SJSA1 (cell line): ENCODE measurements at regions not wholly inside any gene's neighbourhood (a gene's known extent, or its start where the extent isn't known, plus 50 kb on each side); places are given as distances from the start of the nearest gene placed in this dataset.
"Not testable (repeated sequence)": the region's sequence is repeated elsewhere in the genome, so short reads cannot be mapped to it uniquely, and the experiment has no call there.

ENCODE experiments used
- DNase-seq, 2 experiments: peaks; one replicate each; pipeline ENCODE4 v3.0.0-alpha.2; 2015 to 2020; ENCODE audit warnings: low spot score in 2 of 2, low read depth in 1 of 2
- H3K27ac ChIP-seq: fragments of 250-450 bp; sonication (Bioruptor Pico); 2 replicates; pipeline ENCODE4 v1.5.1; 2020; ENCODE audit warnings: mild to moderate bottlenecking, moderate library complexity
- H3K27me3 ChIP-seq: fragments of 250-450 bp; sonication (Bioruptor Pico); replicated peaks from 2 replicates; pipeline ENCODE4 v1.5.1; 2020; ENCODE audit warnings: mild to moderate bottlenecking, moderate library complexity
- H3K36me3 ChIP-seq: fragments of 250-450 bp; sonication (Bioruptor Pico); 2 replicates; pipeline ENCODE4 v1.5.1; 2020; ENCODE audit warnings: mild to moderate bottlenecking
- H3K4me1 ChIP-seq: fragments of 250-450 bp; sonication (Bioruptor Pico); replicated peaks from 2 replicates; pipeline ENCODE4 v1.6.1; 2021; ENCODE audit warnings: mild to moderate bottlenecking
- H3K4me3 ChIP-seq: fragments of 250-450 bp; sonication (Bioruptor Pico); 2 replicates; pipeline ENCODE4 v1.5.1; 2020; ENCODE audit warnings: mild to moderate bottlenecking
- H3K9me3 ChIP-seq: fragments of 250-450 bp; sonication (Bioruptor Pico); replicated peaks from 2 replicates; pipeline ENCODE4 v1.5.1; 2020; ENCODE audit warnings: mild to moderate bottlenecking

DNA sequence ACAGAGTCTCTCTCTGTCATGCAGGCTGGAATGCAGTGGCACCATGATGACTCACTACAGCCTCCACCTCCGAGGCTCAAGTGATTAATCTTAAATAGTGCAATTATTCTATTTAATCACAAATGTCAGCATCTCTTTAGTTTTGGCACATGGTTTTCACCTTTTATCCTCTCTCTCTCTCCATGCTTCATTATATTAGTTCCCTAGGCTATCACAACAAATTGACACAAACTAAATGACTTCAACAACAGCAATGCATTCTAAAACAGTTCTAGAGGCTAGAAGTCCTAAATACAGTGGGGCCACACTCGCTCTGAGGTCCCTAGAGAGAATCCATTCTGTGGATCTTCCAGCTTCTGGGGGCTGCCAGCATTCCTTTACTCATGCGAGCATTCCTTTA, 178.2 kb upstream of the ZNG1F start:
- not testable (repeated sequence) for H3K9me3 ChIP-seq, H3K36me3 ChIP-seq, H3K27me3 ChIP-seq, H3K4me3 ChIP-seq, H3K27ac ChIP-seq, H3K4me1 ChIP-seq
- DNase-seq, result peak in 1 of 2 experiments; percentile 1

DNA sequence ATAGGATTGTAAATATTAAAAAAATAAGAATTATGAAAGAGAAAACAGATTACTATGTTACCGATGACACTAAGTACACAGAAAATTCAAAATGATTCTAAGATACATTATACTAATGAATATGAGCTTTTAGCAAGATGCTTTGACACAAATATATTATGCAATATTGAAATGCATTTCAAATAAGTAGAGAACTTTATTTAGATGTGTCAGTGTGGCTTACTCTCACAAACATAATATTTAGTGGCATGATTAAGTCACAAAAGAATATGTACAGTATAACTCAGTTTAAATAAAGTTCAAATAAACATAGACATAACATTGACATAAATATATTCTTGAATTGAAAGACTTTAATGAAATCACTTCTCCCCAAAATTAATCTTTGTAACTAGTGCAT, 172.7 kb upstream of the ZNG1F start:
- H3K27ac ChIP-seq, H3K4me1 ChIP-seq, H3K36me3 ChIP-seq, H3K9me3 ChIP-seq, H3K27me3 ChIP-seq, H3K4me3 ChIP-seq, DNase-seq: not testable (repeated sequence)

DNA sequence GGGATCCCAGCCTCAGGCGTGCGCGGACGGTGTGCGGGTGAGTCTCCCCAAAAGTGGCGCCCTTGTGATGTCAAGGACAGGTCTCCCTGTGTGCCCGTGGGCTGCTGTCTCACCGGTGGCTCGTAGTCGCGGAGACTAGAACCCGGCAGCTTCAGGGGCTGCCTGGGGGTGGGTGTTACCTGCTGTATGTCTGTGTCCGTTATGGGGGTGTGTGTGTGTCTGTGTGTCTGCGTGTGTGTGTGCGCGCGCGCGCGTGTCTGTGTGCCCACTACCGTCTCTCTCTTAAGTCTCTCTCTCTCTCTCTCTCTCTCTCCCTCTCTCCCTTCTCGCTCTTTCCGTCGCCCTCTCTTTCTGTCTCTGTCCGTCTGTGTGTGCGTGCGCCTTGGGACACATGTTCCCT, 170.0 kb upstream of the ZNG1F start:
- not testable (repeated sequence) for H3K4me1 ChIP-seq, H3K9me3 ChIP-seq, H3K27ac ChIP-seq, H3K27me3 ChIP-seq, H3K36me3 ChIP-seq
- DNase-seq, result peak in 1 of 2 experiments; percentile 16
- peak overlapping the region; percentile 28 for H3K4me3 ChIP-seq

DNA sequence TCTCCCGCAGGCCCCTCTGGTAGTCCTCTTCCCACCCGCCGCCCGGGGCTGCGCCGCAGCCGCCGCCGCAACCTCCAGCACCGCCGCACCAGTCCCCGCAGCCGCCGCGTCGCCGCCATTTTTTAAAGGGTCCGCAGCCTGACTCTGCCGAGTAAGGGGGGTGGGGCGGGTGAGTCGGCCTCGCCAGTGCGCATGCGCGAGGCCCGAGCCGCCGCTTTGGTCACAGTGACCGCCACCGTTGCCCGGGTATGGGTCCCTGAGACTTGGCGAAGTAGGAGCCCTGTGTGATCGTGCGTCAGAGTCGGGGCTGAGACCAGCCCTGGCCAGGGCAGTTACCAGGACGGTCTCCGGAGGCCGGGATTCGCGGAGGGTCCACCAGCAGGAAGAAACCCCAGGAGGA, 169.6 kb upstream of the ZNG1F start:
- DNase-seq, result peak; percentile 28 to 57
- peak overlapping the region; percentile 28 for H3K4me3 ChIP-seq
- H3K4me1 ChIP-seq, H3K27ac ChIP-seq, H3K36me3 ChIP-seq, H3K9me3 ChIP-seq, H3K27me3 ChIP-seq: not testable (repeated sequence)

DNA sequence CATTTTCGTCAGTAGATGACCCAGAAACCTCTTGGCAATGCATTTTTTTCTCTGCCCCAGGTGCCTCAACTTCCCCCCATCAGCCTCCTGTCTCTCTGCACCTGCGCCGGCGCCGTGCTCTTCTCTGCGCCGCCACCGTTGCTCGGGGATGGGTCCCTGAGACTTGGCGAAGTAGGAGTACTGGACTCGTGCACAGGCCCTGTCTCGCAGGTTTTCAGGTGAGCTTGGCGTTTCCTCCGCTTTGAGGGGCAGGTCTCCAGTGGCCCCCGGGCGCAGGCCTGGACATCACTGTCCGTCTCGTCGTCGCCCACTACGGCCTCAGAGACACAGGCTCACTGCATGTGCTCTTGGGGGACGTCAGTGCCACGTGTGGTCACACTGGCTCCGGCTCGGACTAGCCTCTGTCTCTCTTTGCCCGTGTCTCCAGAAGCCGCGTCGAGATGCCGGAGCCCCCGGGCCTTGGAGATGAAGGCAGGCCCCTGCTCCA, 168.8 kb upstream of the ZNG1F start:
- not testable (repeated sequence) for H3K4me1 ChIP-seq, H3K4me3 ChIP-seq

DNA sequence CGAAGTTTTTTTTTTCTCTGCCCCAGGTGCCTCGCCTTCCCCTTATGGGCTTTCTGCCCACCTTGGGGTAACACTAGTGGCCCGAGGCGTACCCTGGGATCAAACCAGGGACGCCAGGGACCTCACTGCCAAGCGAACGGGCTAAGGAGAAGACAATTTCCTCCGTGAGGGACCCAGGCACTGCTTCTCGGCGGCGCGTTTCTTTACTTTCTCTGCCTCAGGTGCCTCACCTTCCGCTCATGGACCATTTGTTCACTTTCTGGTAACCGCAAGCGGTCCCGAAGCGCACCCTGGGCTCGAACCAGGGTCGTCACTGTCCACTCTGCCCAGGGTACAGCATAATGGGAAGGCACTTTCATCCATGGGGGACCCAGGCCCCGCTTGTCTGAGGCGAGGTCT, 168.2 kb upstream of the ZNG1F start:
- not testable (repeated sequence) for H3K4me3 ChIP-seq, H3K4me1 ChIP-seq, H3K27ac ChIP-seq, H3K9me3 ChIP-seq, DNase-seq, H3K36me3 ChIP-seq, H3K27me3 ChIP-seq

More for the DNA sequence above, 168.8 kb upstream of the ZNG1F start:
- not testable (repeated sequence) for H3K27me3 ChIP-seq, H3K36me3 ChIP-seq, H3K27ac ChIP-seq, H3K9me3 ChIP-seq, DNase-seq

DNA sequence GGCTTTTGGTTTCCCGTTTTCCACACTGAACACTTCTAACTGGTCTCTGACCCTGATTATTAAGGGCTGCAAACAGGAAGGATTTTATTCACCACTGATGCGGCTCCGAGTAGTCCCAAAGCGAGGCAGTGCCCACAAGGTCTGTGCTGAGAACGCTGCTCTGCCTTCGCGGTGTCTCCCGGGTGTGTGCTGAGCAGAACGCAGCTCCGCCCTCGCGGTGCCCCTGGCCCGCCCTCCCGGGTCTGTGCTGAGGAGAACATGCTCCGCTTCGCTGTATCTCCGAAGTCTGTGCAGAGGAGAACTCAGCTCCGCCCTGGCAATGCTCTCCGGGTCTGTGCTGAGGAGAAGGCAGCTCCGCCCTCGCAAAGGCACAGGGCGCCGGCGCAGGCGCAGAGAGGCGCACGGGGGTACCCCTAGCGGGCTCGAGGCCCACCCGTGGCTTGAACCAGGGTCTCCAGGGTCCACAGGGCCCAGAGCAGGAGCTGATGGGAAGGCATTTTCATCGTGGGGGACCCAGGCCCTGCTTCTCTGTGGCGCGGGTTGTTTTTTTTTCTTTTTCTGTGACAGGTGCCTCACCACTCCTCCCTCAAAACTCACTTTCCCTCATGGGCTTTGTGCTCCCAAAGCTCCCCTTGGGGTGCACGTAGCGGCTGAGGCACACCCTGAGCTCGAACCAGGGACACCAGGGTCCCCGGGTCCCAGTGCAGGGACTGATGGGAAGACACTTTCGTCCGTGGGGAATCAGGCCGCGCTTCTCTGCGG, 167.7 kb upstream of the ZNG1F start:
- DNase-seq, H3K27me3 ChIP-seq, H3K9me3 ChIP-seq, H3K4me3 ChIP-seq, H3K27ac ChIP-seq, H3K4me1 ChIP-seq, H3K36me3 ChIP-seq: not testable (repeated sequence)

DNA sequence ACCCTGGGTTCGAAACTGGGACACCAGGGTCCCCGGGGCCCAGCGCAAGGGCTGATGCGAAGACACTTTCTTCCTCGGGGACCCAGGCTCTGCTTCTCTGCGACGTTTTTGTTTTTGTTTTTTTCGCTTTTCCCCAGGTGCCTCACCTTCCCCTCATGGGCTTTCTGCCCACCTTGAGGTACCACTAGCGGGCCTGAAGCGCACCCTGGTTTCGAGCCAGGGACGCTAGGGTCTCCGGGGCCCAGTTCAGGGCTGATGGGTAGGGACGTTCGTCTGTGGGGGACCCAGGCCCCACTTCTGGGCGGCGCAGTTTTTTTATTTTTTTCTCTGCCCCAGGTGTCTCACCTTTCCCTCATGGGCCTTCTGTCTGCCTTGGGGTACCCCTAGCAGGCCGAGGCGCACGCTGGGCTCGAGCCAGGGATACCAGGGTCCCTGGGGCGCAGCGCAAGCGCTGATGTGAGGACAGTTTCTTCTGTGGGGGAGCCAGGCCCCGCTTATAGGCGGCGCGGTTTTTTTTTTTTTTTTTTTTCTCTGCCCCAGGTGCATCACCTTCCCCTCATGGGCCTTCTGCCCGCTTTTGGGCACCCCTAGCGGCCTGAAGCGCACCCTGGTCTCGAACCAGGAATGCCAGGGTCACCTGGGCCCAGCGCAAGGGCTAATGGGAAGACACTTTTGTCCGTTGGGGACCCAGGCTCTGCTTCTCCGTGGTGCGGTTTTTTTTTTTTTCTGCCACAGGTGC, 166.8 kb upstream of the ZNG1F start:
- H3K4me3 ChIP-seq, H3K27ac ChIP-seq, DNase-seq, H3K9me3 ChIP-seq, H3K4me1 ChIP-seq, H3K27me3 ChIP-seq, H3K36me3 ChIP-seq: not testable (repeated sequence)

DNA sequence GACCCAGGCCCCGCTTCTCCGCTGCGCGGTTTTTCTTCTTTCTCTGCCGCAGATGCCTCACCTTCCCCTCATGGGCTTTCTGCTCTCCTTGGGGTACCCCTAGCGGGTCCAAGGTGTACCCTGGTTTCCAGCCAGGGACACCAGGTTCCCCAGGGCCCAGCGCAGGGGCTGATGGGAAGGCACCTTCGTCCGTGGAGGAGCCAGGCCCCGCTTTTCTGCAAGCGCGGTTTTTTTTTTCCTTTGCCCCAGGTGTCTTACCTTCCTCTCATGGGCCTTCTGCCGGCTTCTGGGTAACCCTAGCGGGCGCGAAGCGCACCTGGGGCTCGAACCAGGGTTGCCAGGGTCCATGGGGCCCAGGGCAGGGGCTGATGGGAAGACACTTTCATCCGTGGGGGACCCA, 165.9 kb upstream of the ZNG1F start:
- H3K4me3 ChIP-seq, H3K4me1 ChIP-seq, DNase-seq, H3K36me3 ChIP-seq, H3K27ac ChIP-seq, H3K9me3 ChIP-seq, H3K27me3 ChIP-seq: not testable (repeated sequence)

DNA sequence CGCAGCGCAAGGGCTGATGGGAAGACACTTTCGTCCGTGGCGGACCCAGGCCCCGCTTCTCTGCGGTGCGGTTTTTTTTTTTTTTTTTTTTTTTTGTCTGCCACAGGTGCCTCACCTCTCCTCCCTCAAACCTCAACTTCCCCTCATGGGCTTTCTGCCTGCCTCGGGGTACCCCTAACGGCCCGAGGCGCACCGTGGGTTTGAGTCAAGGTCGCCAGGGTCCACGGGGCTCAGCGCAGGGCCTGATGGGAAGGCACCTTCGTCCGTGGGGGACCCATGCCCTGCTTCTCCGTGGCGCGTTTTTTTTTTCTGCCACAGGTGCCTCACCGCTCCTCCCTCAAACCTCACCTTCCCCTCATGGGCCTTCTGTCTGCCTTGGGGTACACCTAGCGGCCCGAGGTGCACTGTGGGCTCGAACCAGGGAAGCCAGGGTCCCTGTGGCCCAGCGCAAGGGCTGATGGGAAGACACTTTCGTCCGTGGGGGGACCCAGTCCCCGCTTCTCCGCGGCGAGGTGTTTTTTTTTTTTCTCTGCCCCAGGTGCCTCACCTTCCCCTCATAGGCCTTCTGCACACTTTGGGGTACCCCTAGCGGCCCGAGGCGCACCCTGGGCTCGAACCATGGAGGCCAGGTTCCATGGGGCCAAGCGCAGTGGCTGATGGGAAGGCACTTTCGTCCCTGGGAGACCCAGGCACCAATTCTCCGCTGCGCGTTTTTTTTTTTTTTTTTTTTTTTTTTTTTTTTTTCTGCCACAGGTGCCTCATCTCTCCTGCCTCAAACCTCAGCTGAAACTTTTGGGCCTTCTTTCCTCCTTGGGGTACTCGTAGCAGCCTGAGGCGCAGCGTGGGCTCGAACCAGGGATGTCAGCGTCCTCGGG, 165.2 kb upstream of the ZNG1F start:
- H3K27ac ChIP-seq, H3K4me1 ChIP-seq, H3K36me3 ChIP-seq, H3K4me3 ChIP-seq, H3K27me3 ChIP-seq, DNase-seq, H3K9me3 ChIP-seq: not testable (repeated sequence)

DNA sequence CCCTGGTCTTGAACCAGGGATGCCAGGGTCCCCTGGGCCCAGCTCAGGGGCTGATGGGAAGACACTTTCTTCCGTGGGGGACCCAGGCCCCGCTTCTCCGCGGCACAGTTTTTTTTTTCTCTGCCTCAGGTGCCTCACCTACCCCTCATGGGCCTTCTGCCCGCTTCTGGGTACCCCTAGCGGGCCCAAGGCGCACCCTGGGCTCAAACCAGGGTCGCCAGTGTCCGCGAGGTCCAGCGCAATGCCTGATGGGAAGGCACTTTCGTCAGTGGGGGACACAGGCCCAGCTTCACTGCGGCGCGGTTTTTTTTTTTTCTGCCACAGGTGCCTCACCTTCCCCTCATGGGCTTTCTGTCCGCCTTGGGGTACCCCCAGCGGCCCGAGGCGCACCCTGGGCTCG, 163.9 kb upstream of the ZNG1F start:
- not testable (repeated sequence) for H3K27me3 ChIP-seq, H3K9me3 ChIP-seq, H3K27ac ChIP-seq, DNase-seq, H3K4me1 ChIP-seq, H3K36me3 ChIP-seq, H3K4me3 ChIP-seq

DNA sequence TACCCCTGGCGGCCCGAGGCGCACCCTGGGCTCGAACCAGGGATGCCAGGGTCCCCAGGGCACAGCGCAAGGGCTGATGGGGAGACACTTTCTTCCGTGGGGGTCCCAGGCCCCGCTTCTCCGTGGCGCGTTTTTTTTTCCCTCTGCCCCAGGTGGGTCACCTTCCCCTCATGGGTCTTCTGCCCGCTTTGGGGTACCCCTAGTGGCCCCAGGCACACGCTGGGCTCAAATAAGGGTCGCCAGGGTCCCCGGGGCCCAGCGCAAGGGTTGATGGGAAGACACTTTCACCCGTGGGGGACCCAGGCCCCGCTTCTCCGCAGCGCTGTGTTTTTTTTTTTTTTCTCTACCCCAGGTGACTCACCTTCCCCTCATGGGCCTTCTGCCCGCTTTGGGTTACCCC, 163.3 kb upstream of the ZNG1F start:
- H3K27me3 ChIP-seq, H3K9me3 ChIP-seq, H3K4me1 ChIP-seq, DNase-seq, H3K36me3 ChIP-seq, H3K4me3 ChIP-seq, H3K27ac ChIP-seq: not testable (repeated sequence)

DNA sequence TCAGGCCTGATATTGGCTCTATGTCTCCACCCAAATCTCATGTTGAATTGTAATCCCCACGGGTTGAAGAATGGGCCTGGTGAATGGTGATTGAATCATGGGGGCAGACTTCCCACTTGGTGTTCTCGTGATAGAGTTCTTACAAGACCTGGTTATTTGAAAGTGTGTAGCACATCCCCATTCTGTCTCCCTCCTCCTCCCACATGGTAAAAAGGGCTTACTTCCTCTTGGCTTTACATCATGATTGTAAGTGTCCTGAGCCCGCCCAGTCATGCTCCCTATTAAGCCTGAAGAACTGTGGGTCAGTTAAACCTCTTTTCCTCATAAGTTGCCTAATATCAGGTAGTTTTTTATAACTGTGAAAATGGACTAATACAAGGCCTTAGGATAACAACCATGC, 158.8 kb upstream of the ZNG1F start:
- H3K9me3 ChIP-seq, H3K27me3 ChIP-seq, DNase-seq, H3K27ac ChIP-seq, H3K36me3 ChIP-seq, H3K4me3 ChIP-seq, H3K4me1 ChIP-seq: not testable (repeated sequence)

DNA sequence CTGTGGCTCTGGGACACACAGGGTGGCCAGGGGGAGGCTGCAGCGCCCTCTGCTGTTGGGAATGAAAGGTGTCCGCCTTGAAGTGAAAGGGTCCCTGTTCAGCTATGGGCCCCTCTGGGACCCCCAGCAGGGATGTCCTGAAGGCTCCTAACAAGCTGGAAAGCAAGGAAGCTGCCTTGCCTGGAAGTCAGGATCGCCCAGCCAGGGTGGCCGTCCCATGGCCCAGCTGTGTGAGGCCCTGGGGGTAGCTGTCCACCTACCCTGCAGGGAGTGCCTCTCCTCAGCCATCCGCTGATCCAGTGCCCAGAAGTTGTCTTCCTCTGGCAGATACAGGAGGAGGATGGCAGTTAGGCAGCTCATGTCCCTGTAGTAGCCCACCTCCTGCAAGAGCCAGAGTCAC, 143.4 kb upstream of the ZNG1F start:
- DNase-seq, H3K9me3 ChIP-seq, H3K4me1 ChIP-seq, H3K36me3 ChIP-seq, H3K27ac ChIP-seq, H3K27me3 ChIP-seq, H3K4me3 ChIP-seq: not testable (repeated sequence)
